K562 (cell line): ENCODE measurements at regions not wholly inside any gene's neighbourhood (a gene's known extent, or its start where the extent isn't known, plus 50 kb on each side); places are given as distances from the start of the nearest gene placed in this dataset.
A peak's percentile ranks its signal among the peaks of the same experiment; 100 is the strongest.

Experiments
- SMC3 ChIP-seq: conservative IDR thresholded peaks from 2 replicates; pipeline ENCODE4 v1.6.1; 2011; ENCODE audit warnings: low read depth, low read length, improper control_type of control experiment; ENCODE audit not compliant: insufficient read depth
- TF ChIP-seq, protein P1 (sequence below): sonication (generic); formaldehyde crosslinking; IDR thresholded peaks from 2 replicates; pipeline ENCODE4 v1.8.0; 2022; ENCODE audit warnings: missing genetic modification reagents, mild to moderate bottlenecking, moderate library complexity, borderline replicate concordance
- TF ChIP-seq, protein P2 (sequence below): fragments of 450-650 bp; formaldehyde crosslinking; IDR thresholded peaks from 2 replicates; pipeline ENCODE4 v1.4.0; 2020; ENCODE audit warnings: mild to moderate bottlenecking, moderate library complexity
- TF ChIP-seq, protein P3 (sequence below): sonication (generic); formaldehyde crosslinking; IDR thresholded peaks from 2 replicates; pipeline ENCODE4 v1.8.1; 2023; ENCODE audit warnings: mild to moderate bottlenecking, missing genetic modification reagents
- TF ChIP-seq, protein P4 (sequence below), 3 experiments: IDR thresholded peaks in 2 of 3; conservative IDR thresholded peaks in 1 of 3; 2 replicates each; pipeline ENCODE4 v1.5.1; 2011 to 2012; ENCODE audit warnings: low read length in 3 of 3, mild to moderate bottlenecking in 3 of 3, control low read depth in 2 of 3, improper control_type of control experiment in 1 of 3, inconsistent platforms in 1 of 3, low read depth in 1 of 3, mixed read lengths in 1 of 3, moderate library complexity in 1 of 3; ENCODE audit not compliant: insufficient read depth in 2 of 3
- TF ChIP-seq, protein P5 (sequence below): sonication (generic); formaldehyde crosslinking; IDR thresholded peaks from 2 replicates; pipeline ENCODE4 v1.5.0; 2020; ENCODE audit warnings: missing genetic modification reagents
- TF ChIP-seq, protein P6 (sequence below): sonication (generic); formaldehyde crosslinking; IDR thresholded peaks from 2 replicates; pipeline ENCODE4 v1.9.0; 2022; ENCODE audit warnings: mild to moderate bottlenecking, missing genetic modification reagents
- TF ChIP-seq, protein P7 (sequence below): IDR thresholded peaks from 2 replicates; pipeline ENCODE4 v1.6.1; 2011; ENCODE audit warnings: borderline replicate concordance, low read depth, mild to moderate bottlenecking, moderate library complexity, low read length; ENCODE audit not compliant: insufficient read depth, poor library complexity, severe bottlenecking
- TF ChIP-seq, protein P8 (sequence below): sonication (generic); formaldehyde crosslinking; IDR thresholded peaks from 2 replicates; pipeline ENCODE4 v1.8.0; 2022; ENCODE audit warnings: mild to moderate bottlenecking, missing genetic modification reagents

DNA sequence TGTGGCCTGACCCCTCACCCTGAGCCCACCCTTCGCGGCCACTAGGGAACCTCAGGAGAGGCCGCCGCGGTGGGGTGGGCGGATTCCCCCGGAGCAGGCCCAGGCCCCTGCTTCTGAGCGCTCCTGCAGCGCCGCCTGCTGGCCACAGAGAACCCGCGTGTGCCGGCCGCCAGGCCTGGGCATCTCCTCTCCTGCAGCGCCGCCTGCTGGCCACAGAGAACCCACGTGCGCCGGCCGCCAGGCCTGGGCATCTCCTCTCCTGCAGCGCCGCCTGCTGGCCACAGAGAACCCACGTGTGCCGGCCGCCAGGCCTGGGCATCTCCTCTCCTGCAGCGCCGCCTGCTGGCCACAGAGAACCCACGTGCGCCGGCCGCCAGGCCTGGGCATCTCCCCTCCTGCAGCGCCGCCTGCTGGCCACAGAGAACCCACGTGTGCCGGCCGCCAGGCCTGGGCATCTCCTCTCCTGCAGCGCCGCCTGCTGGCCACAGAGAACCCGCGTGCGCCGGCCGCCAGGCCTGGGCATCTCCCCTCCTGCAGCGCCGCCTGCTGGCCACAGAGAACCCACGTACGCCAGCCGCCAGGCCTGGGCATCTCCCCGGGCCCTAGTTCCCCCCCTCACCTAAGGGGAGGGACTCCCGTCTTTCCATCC is 126.1 kb downstream of the METRNL start (continued):
- TF ChIP-seq, protein P1, sequence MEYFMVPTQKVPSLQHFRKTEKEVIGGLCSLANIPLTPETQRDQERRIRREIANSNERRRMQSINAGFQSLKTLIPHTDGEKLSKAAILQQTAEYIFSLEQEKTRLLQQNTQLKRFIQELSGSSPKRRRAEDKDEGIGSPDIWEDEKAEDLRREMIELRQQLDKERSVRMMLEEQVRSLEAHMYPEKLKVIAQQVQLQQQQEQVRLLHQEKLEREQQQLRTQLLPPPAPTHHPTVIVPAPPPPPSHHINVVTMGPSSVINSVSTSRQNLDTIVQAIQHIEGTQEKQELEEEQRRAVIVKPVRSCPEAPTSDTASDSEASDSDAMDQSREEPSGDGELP = peak; percentile 29; the same call in 1 of the 2 replicates
- TF ChIP-seq, protein P2, sequence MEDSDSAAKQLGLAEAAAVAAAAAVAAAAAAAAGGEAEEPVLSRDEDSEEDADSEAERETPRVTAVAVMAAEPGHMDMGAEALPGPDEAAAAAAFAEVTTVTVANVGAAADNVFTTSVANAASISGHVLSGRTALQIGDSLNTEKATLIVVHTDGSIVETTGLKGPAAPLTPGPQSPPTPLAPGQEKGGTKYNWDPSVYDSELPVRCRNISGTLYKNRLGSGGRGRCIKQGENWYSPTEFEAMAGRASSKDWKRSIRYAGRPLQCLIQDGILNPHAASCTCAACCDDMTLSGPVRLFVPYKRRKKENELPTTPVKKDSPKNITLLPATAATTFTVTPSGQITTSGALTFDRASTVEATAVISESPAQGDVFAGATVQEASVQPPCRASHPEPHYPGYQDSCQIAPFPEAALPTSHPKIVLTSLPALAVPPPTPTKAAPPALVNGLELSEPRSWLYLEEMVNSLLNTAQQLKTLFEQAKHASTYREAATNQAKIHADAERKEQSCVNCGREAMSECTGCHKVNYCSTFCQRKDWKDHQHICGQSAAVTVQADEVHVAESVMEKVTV (CRISPR knock-in tag) = peak; percentile 65
- TF ChIP-seq, protein P3, sequence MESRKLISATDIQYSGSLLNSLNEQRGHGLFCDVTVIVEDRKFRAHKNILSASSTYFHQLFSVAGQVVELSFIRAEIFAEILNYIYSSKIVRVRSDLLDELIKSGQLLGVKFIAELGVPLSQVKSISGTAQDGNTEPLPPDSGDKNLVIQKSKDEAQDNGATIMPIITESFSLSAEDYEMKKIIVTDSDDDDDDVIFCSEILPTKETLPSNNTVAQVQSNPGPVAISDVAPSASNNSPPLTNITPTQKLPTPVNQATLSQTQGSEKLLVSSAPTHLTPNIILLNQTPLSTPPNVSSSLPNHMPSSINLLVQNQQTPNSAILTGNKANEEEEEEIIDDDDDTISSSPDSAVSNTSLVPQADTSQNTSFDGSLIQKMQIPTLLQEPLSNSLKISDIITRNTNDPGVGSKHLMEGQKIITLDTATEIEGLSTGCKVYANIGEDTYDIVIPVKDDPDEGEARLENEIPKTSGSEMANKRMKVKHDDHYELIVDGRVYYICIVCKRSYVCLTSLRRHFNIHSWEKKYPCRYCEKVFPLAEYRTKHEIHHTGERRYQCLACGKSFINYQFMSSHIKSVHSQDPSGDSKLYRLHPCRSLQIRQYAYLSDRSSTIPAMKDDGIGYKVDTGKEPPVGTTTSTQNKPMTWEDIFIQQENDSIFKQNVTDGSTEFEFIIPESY = peak; percentile 99
- TF ChIP-seq, protein P4, sequence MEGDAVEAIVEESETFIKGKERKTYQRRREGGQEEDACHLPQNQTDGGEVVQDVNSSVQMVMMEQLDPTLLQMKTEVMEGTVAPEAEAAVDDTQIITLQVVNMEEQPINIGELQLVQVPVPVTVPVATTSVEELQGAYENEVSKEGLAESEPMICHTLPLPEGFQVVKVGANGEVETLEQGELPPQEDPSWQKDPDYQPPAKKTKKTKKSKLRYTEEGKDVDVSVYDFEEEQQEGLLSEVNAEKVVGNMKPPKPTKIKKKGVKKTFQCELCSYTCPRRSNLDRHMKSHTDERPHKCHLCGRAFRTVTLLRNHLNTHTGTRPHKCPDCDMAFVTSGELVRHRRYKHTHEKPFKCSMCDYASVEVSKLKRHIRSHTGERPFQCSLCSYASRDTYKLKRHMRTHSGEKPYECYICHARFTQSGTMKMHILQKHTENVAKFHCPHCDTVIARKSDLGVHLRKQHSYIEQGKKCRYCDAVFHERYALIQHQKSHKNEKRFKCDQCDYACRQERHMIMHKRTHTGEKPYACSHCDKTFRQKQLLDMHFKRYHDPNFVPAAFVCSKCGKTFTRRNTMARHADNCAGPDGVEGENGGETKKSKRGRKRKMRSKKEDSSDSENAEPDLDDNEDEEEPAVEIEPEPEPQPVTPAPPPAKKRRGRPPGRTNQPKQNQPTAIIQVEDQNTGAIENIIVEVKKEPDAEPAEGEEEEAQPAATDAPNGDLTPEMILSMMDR (IDR thresholded peaks at IDR 0.05 in 2 of 3, conservative IDR thresholded peaks at IDR 0.05 in 1 of 3; ENCODE audit: insufficient read depth in 2 of 3, low read depth in 1 of 3, low read length in 3 of 3) = peak; percentile 44 to 68 (median 48); a peak in 5 of 6 replicates
- TF ChIP-seq, protein P5, sequence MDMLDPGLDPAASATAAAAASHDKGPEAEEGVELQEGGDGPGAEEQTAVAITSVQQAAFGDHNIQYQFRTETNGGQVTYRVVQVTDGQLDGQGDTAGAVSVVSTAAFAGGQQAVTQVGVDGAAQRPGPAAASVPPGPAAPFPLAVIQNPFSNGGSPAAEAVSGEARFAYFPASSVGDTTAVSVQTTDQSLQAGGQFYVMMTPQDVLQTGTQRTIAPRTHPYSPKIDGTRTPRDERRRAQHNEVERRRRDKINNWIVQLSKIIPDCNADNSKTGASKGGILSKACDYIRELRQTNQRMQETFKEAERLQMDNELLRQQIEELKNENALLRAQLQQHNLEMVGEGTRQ = peak; percentile 18; the same call in 1 of the 2 replicates
- TF ChIP-seq, protein P6, sequence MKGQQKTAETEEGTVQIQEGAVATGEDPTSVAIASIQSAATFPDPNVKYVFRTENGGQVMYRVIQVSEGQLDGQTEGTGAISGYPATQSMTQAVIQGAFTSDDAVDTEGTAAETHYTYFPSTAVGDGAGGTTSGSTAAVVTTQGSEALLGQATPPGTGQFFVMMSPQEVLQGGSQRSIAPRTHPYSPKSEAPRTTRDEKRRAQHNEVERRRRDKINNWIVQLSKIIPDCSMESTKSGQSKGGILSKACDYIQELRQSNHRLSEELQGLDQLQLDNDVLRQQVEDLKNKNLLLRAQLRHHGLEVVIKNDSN (CRISPR knock-in tag) = peak; percentile 55
- TF ChIP-seq, protein P7, sequence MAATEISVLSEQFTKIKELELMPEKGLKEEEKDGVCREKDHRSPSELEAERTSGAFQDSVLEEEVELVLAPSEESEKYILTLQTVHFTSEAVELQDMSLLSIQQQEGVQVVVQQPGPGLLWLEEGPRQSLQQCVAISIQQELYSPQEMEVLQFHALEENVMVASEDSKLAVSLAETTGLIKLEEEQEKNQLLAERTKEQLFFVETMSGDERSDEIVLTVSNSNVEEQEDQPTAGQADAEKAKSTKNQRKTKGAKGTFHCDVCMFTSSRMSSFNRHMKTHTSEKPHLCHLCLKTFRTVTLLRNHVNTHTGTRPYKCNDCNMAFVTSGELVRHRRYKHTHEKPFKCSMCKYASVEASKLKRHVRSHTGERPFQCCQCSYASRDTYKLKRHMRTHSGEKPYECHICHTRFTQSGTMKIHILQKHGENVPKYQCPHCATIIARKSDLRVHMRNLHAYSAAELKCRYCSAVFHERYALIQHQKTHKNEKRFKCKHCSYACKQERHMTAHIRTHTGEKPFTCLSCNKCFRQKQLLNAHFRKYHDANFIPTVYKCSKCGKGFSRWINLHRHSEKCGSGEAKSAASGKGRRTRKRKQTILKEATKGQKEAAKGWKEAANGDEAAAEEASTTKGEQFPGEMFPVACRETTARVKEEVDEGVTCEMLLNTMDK = peak; percentile 3
- TF ChIP-seq, protein P8, sequence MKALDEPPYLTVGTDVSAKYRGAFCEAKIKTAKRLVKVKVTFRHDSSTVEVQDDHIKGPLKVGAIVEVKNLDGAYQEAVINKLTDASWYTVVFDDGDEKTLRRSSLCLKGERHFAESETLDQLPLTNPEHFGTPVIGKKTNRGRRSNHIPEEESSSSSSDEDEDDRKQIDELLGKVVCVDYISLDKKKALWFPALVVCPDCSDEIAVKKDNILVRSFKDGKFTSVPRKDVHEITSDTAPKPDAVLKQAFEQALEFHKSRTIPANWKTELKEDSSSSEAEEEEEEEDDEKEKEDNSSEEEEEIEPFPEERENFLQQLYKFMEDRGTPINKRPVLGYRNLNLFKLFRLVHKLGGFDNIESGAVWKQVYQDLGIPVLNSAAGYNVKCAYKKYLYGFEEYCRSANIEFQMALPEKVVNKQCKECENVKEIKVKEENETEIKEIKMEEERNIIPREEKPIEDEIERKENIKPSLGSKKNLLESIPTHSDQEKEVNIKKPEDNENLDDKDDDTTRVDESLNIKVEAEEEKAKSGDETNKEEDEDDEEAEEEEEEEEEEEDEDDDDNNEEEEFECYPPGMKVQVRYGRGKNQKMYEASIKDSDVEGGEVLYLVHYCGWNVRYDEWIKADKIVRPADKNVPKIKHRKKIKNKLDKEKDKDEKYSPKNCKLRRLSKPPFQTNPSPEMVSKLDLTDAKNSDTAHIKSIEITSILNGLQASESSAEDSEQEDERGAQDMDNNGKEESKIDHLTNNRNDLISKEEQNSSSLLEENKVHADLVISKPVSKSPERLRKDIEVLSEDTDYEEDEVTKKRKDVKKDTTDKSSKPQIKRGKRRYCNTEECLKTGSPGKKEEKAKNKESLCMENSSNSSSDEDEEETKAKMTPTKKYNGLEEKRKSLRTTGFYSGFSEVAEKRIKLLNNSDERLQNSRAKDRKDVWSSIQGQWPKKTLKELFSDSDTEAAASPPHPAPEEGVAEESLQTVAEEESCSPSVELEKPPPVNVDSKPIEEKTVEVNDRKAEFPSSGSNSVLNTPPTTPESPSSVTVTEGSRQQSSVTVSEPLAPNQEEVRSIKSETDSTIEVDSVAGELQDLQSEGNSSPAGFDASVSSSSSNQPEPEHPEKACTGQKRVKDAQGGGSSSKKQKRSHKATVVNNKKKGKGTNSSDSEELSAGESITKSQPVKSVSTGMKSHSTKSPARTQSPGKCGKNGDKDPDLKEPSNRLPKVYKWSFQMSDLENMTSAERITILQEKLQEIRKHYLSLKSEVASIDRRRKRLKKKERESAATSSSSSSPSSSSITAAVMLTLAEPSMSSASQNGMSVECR = 0 out of 2 replicates have a peak, but pooled peaks have one; percentile 29
- TF ChIP-seq SMC3 = peak; percentile 19; the same call in 1 of the 2 replicates
